Stimulated activated CD4-positive, alpha-beta T cell treated with anti-CD3 and anti-CD28 coated beads, TNF-alpha, amount 100 ng/mL, for 1 hour (primary cell): ENCODE measurements at regions not wholly inside any gene's neighbourhood (a gene's known extent, or its start where the extent isn't known, plus 50 kb on each side); places are given as distances from the start of the nearest gene placed in this dataset.
"Not testable (repeated sequence)": the region's sequence is repeated elsewhere in the genome, so short reads cannot be mapped to it uniquely, and the experiment has no call there.

ENCODE experiments used
- DNase-seq, 3 donors: peaks; one replicate each; pipeline ENCODE4 v3.0.0-alpha.2; 2020; ENCODE audit warnings: low read depth in 3 of 3, low spot score in 1 of 3

DNA sequence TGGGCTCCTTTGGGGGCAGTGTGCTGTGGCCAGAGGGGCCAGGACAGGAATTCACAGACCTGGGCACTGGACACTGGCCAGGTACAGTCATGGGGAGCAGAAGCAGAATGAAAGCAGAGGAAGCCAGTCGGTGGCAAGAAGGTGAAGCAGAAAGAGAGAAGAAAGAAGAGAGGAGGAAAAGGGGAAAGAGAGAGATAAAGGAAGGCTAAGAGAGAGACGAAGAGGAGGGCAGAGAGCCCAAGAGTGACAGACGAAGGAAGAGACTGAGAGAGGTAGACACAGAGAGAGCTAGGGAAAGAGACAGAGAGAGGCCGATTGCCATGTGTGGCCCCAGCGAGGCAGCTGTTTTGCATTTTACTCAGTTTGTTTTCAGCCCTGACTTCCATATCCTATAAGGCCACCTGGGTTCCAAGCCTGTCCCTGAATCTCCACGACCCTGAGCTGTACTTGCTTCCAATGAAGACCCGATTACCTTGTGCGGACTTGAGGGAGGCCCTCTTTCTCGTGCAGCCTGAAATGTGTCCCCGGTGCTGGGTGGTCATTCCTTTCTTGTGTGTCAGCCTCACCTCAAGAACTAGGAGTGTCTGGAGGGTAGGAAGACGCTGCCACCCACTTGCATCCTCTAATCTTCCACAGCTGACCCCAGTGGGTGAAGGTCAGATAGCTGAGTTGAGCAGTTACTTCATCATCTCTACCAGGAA lies 73.9 kb downstream of the LSM3 start:
- no peak for DNase-seq

GRCh38 chr3:14253022-14253706 lies 74.5 kb downstream of the LSM3 start:
- DNase-seq, result no peak

DNA sequence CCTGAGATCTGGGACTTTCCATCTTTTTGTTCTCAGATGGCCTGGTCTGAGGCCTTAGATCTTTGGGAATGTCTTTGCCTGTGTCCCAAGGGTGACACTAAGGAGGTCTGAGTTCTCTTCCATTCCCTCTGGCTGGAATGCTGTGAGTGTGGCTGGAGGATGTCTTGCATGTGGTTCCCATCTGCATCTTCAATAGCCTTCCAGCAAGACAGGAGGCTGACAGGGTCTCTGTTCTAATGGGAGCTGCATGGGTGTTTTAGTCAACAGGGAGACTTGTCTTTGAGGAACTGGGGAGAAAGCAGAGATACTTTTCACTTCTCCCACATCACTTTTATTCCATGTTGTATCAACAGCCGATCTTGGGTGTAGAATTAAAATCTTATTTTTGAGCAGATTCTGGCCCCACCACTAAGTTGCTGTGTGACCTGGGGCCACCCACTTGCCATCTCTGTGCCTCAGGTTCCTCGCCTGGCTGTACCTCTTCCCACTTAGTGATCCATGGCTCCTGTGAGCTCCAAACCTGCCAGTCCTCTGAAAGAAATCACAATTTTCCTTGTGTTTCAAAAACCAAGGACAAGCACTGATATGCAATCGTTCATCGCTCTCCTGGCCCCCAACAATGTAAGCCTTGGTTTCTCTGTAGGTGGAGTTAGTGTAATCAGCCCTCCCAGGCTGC lies 75.2 kb downstream of the LSM3 start:
- DNase-seq, result no peak

GRCh38 chr3:14254812-14255702 lies 76.4 kb downstream of the LSM3 start:
- no peak for DNase-seq

DNA sequence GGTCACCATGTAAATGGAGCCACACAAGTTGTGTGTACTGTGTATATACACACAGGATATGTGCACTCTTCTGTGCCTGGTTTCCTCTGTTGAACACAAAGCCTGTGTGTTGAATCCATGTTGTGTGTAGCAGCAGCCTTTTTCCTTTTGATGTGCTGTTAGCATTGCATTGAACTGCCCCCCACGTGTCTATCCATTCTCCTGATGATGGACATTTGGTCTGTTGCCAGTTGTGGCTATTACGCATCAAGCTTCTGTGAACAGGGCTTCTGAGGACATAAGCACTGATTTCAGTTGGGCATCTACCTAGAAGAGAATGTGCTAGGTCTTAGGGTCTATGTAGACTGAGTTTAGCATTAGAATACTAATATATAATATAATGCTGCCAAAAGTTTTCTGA lies 77.4 kb downstream of the LSM3 start:
- no peak for DNase-seq

GRCh38 chr3:14256561-14257342 lies 78.1 kb downstream of the LSM3 start:
- DNase-seq, result no peak

GRCh38 chr3:14258906-14259904 lies 80.6 kb downstream of the LSM3 start:
- no peak for DNase-seq

- DNase-seq, result no peak
These were observed 81.8 kb downstream of the LSM3 start for GRCh38 chr3:14260463-14260862.

- DNase-seq, result peak; percentile 27 to 69 (median 52)
These were observed 82.6 kb downstream of the LSM3 start for GRCh38 chr3:14261229-14261628.

DNA sequence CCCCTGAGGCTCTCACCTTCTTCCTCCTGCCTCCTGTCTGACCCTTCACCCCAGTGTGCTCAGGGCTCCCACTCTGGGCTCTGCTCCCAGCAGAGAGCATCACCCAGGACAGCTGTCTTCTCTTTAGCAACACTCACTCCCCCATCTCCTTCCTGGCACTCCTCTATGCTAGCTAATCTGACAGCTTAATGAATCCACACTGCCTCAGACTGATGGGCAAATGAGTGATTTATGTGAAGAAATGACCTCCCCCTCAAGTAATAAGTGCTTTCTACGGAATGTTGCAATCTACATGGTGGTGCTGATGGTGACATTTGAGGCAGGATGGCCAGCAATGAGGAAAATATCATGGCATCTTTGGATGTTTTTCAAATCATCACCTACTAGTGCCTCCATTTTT lies 83.6 kb downstream of the LSM3 start:
- no peak for DNase-seq

DNA sequence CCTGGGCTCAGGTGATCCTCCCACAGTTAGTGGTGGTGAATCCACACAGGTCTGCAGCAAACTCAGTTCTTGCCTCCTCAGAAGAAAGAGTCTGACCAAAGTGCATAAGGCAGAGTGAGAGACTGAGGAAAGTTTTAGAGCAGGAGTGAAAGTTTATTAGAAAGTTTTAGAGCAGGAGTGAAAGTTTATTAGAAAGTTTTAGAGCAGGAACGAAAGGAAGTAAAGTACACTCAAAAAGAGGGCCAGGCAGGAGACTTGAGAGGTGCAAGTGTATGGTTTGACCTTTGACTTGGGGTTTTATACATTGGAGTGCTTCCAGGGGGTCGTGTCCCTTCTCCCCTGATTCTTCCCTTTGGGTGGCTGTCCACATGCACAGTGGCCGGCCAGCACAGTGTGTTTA lies 84.2 kb downstream of the LSM3 start:
- DNase-seq, result no peak

DNA sequence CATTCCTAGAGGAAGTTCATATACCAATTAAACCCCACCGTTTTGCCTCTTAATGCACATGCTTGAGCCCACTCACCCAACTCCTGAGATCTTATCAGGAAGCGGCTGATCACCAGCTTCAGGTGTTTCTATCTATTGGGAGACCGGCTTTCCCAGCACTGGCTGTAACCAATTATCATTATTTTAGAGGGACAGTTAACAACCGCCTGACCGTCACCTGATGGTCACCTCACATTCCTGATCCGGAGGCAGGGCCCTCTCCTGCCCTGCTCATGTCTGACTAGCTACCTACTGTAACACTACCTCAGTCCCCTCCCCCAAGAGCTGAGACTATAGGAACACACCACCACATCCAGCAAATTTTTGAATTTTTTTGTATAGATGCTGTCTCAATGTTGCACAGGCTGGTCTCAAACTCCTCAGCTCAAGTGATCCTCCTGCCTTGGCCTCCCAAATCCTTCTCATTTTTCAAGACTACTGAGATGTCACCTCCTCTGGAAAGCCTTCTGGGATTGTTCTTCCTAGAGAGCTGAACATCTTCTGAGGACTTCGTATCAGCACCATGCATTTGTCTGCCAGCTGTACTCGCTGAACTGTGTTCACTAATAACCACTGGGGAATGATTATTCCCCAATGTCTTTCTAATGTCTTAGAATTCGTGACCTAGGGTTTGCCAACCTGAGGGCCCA lies 84.8 kb downstream of the LSM3 start:
- no peak for DNase-seq

DNA sequence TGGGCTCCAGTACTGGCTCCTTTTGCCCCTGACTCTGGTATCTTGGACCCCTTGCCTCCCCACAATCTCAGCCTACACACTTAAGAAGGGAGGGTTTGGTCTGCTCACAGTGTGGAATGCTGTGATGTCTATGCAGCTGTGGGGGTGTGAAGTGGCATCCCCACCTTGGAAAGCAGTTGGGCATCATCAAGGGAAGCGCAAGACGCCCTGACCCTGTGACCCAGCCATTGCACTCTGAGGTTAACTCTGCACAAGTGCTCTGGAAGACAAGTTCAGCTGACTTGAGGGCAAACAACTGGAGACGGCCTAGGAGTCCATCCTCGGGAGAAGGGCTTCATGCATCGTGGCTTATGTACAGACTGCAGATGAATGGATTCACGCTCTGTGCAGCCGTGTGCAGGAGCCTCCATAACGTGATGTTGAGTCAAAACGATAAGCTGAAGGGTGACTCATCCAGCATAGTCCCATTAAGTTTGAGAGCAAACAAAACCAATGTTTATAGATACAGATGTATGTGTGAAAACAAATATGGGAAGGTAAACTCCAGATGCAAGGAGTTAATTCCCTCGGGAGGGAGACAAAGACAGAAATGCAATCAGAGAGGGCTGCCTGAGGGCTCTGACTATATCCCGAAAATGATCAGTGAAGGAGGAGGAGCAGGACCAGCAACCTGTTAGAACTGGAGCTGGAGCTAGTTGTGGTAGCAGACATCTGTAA lies 86.8 kb downstream of the LSM3 start:
- no peak for DNase-seq

GRCh38 chr3:14266361-14266760 lies 87.7 kb downstream of the LSM3 start:
- no peak for DNase-seq

DNA sequence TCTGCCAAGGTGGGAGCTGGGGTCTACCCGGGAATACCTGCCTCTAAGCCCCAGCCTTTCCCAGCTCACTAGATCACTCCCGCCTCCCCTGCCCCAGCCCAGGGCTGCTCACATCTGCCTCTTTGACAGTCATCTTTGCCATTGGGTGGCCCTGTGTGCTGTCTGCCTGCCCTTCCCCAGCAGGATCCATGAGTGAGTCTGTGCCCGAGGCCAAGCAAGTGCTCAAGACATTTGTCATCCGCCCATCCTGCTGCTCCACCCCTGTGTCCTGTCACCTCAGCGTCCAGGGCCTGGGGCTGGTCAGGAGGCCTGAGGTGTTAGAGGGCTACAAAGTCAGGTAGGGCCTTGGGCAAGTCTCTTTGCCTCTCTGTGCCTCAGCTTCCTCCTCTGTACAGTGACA lies 89.4 kb downstream of the LSM3 start:
- no peak for DNase-seq

GRCh38 chr3:14268897-14269296 lies 90.3 kb downstream of the LSM3 start:
- DNase-seq, result no peak

DNA sequence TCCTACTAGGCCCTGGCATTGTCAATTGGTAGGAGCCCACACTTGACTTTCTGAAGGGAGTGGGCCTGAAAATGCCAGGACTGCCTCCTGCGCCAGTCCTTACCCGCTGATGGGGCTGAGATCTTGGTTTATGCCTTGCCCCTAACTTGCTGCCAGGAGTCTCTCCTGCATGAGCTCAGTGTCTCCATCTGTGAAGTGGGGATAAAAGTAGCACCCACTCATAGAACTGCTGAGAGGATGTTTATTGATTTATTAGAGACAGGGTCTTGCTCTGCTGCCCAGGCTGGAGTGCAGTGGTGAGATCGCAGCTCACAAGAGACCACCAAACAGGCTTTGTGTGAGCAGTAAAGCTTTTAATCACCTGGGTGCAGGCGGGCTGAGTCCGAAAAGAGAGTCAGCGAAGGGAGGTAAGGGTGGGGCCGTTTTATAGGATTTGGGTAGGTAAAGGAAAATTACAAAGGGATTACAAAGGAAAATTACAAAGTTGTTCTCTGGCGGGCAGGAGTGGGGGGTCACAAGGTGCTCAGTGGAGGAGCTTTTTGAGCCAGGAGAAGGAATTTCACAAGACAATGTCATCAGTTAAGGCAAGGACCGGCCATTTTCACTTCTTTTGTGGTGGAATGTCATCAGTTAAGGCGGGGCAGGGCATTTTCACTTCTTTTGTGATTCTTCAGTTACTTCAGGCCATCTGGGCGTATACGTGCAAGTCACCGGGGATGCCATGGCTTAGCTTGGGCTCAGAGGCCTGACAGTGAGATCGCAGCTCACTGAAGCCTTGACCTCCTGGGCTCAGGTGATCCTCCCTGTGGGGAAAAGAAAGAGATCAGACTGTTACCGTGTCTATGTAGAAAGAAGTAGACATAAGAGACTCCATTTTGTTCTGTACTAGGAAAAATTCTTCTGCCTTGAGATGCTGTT lies 93.7 kb downstream of the LSM3 start:
- not testable (repeated sequence) for DNase-seq
